Tibial nerve (tissue), 4 donors: ENCODE measurements at regions not wholly inside any gene's neighbourhood (a gene's known extent, or its start where the extent isn't known, plus 50 kb on each side); places are given as distances from the start of the nearest gene placed in this dataset.

Experiments used
- CTCF ChIP-seq, 5 experiments: fragments of 200-600 bp in 3 of 5; fragments of 450-650 bp in 2 of 5; sonication (generic) in 3 of 5; IDR thresholded peaks; one replicate each; pipeline ENCODE4 v1.5.1; 2016 to 2019; ENCODE audit warnings: antibody characterized with exemption in 5 of 5, mild to moderate bottlenecking in 3 of 5, moderate library complexity in 2 of 5
- EP300 ChIP-seq, 2 donors: sonication (generic); formaldehyde crosslinking; IDR thresholded peaks; one replicate each; pipeline ENCODE4 v1.6.1; 2017; ENCODE audit warnings: antibody characterized with exemption in 2 of 2, mild to moderate bottlenecking in 1 of 2
- POLR2A ChIP-seq, 2 donors: fragments of 450-650 bp; IDR thresholded peaks; one replicate each; pipeline ENCODE4 v1.6.1; 2017; ENCODE audit warnings: antibody characterized with exemption in 2 of 2, mild to moderate bottlenecking in 2 of 2, moderate library complexity in 2 of 2

- TF ChIP-seq POLR2A (IDR thresholded peaks at IDR 0.05): no peak
- TF ChIP-seq CTCF (IDR thresholded peaks at IDR 0.05): no peak
- no peak for TF ChIP-seq EP300 (IDR thresholded peaks at IDR 0.05)
These were observed 216.3 kb downstream of the GADD45G start for GRCh38 chr9:89821081-89821480.
